C4-2B (cell line): ENCODE measurements at regions not wholly inside any gene's neighbourhood (a gene's known extent, or its start where the extent isn't known, plus 50 kb on each side); places are given as distances from the start of the nearest gene placed in this dataset.

Experiments
- CTCF ChIP-seq: fragments of 450-650 bp; conservative IDR thresholded peaks from 2 replicates; pipeline ENCODE4 v1.5.1; 2017; ENCODE audit warnings: mild to moderate bottlenecking
- ZFX ChIP-seq: fragments of 450-650 bp; IDR thresholded peaks from 2 replicates; pipeline ENCODE4 v1.6.1; 2017

DNA sequence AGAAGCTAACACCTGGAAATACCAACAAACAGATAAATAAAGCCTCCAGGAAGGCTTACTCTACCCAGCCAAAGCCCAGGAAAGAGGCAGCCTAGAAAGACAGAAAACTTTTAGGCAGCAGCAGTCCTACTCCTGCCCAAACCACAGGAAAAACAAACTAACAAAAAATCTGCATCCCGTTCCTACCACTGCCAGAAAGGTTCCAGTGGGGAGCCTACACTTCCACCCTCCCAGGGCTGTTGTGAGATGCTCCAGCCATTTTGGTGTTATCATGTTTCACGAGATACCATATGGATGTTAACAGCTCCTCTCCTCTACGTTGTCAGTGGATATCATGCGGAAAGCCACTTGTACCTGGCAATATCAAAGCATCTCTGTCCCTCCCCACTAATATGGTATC, 135.9 kb upstream of the ADRA1D start:
- TF ChIP-seq CTCF, result no peak
- TF ChIP-seq ZFX, result no peak
